ENCODE measurements at regions not wholly inside any gene's neighbourhood (a gene's known extent, or its start where the extent isn't known, plus 50 kb on each side); places are given as distances from the start of the nearest gene placed in this dataset.
A peak's percentile ranks its signal among the peaks of the same experiment; 100 is the strongest.

DNA sequence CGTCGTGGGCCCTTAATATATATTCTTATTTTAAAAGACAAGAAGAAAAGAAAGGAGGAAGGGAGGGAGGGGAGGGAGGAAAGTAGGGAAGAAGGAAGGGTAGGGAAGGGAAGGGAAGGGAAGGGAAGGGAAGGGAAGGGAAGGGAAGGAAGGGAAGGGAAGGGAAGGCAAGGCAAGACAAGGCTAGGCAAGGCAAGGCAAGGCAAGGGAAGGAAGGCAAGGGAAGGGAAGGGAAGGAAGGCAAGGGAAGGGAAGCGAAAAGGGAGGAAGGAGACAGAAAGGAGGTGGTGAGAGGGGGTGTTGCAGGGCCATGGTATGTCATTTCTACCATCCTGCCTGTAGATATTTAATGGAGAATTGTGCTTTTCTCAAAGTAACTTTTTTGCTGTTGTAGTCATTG is 83.9 kb upstream of the BTBD3 start:
- no peaks in the 10 kb centered on the region for H3K36me3 ChIP-seq (ENCODE audit: control insufficient read depth in 2 of 4, insufficient read depth in 4 of 4, low read length in 3 of 4)
- H2BK12ac ChIP-seq (ENCODE audit: low read depth, low read length): no peak overlapping the region
- 79% methylated on average over 3 of the region's 3 CpGs; no CpG with 5 or more reads in 1 of the 2 experiments for WGBS, 2 experiments (ENCODE audit: extremely low coverage in 1 of 2, insufficient coverage in 1 of 2, insufficient read length in 1 of 2, insufficient replicate concordance in 2 of 2, low coverage in 1 of 2, low lambda C conversion rate in 2 of 2, missing lambda C conversion rate in 1 of 2)
- H3K4ac ChIP-seq (replicated peaks; ENCODE audit: insufficient read length, low read depth, low read length): no peak overlapping the region
- H3K27ac ChIP-seq (ENCODE audit: low read depth, low read length): no peak overlapping the region
- no peaks in the 10 kb centered on the region for H3K79me2 ChIP-seq (ENCODE audit: control insufficient read depth in 1 of 2, insufficient read depth in 2 of 2, low read length in 2 of 2)
- ChIA-PET POLR2A (ENCODE audit: partially characterized antibody) (no interaction called here), CTCF (ENCODE audit: partially characterized antibody) (no interaction called here)
- no peak overlapping the region for H3K4me2 ChIP-seq (ENCODE audit: insufficient read depth in 1 of 2, low read depth in 2 of 2, low read length in 2 of 2)
- no peaks in the 10 kb centered on the region for H3K79me1 ChIP-seq (ENCODE audit: low read depth, low read length)
- H4K91ac ChIP-seq (replicated peaks; ENCODE audit: insufficient read length, low read length): no peak overlapping the region
- H3K23ac ChIP-seq (ENCODE audit: insufficient read length): no peak overlapping the region
- H2AK5ac ChIP-seq (ENCODE audit: low read depth, low read length): peak overlapping the region; percentile 90; the same call in 1 of the 2 replicates
- 0 out of 4 replicates have a peak, but pooled peaks cover 0 to 2% of the 10 kb centered on the region in 2 experiments for H3K9me3 ChIP-seq (ENCODE audit: insufficient read depth in 2 of 2, low read depth in 1 of 2, low read length in 1 of 2)
- no peaks in the 10 kb centered on the region for H3K4me1 ChIP-seq (replicated peaks in 1 of 4; ENCODE audit: control insufficient read depth in 3 of 4, insufficient read depth in 4 of 4, low read length in 3 of 4)
- no peak overlapping the region for H2BK5ac ChIP-seq (ENCODE audit: low read depth, low read length)
- FAIRE-seq (no peak), DNase-seq (ENCODE audit: low read depth in 1 of 2, low spot score in 2 of 2) (no peak)
- H3K56ac ChIP-seq (replicated peaks; ENCODE audit: insufficient read length, low read depth, low read length): no peak overlapping the region
- no peak overlapping the region for H2BK20ac ChIP-seq (ENCODE audit: low read length)
- no peaks in the 10 kb centered on the region for H4K20me1 ChIP-seq (replicated peaks in 1 of 2; ENCODE audit: control insufficient read depth in 1 of 2, insufficient read depth in 2 of 2, low read length in 2 of 2)
- H4K5ac ChIP-seq (ENCODE audit: insufficient read length, low read depth, low read length): no peak overlapping the region
- no peak overlapping the region for H3K14ac ChIP-seq (ENCODE audit: insufficient read length)
- H3K4me3 ChIP-seq (ENCODE audit: extremely low read depth in 1 of 4, insufficient read depth in 2 of 4, low read depth in 3 of 4, low read length in 4 of 4): no peak overlapping the region
- H2AFZ ChIP-seq (ENCODE audit: low read length): no peak overlapping the region
- H3K18ac ChIP-seq (ENCODE audit: extremely low read depth, low read length): no peak overlapping the region
- no peaks in the 10 kb centered on the region; the same call in 1 of the 2 replicates for H3K23me2 ChIP-seq (ENCODE audit: low read depth, low read length)
- no peak overlapping the region for H2BK120ac ChIP-seq (replicated peaks; ENCODE audit: low read depth, low read length)
- no peak overlapping the region for H3K9ac ChIP-seq (replicated peaks in 1 of 4; ENCODE audit: extremely low read depth in 1 of 4, low read depth in 3 of 4, low read length in 3 of 4)
- H4K8ac ChIP-seq (ENCODE audit: extremely low read depth, insufficient read depth, low read length): no peak overlapping the region
- no peak overlapping the region for H2BK15ac ChIP-seq (ENCODE audit: low read length)
- no peak for TF ChIP-seq HDAC2 (IDR thresholded peaks at IDR 0.05; ENCODE audit: borderline replicate concordance in 1 of 2, low read depth in 2 of 2, low read length in 2 of 2)
- H3K27me3 ChIP-seq (replicated peaks in 1 of 4; ENCODE audit: control insufficient read depth in 3 of 4, extremely low read depth in 1 of 4, insufficient read depth in 3 of 4, low read length in 3 of 4): no peaks in the 10 kb centered on the region

Data from H1 (cell line).